Activated CD4-positive, alpha-beta memory T cell treated with anti-CD3 and anti-CD28 coated beads for 36 hours (primary cell): ENCODE measurements at regions not wholly inside any gene's neighbourhood (a gene's known extent, or its start where the extent isn't known, plus 50 kb on each side); places are given as distances from the start of the nearest gene placed in this dataset.

Experiments used
- CTCF ChIA-PET: fragments of 350-600 bp; sonication (Branson Sonifier 250); formaldehyde crosslinking; loops from one replicate; lab custom pipeline; 2021; ENCODE audit warnings: antibody characterized with exemption, inconsistent platforms; lab: Charles Lee
- POLR2A ChIA-PET: fragments of 350-600 bp; sonication (Branson Sonifier 250); formaldehyde crosslinking; loops from one replicate; lab custom pipeline; 2021; ENCODE audit warnings: antibody characterized with exemption; lab: Charles Lee
- DNase-seq: peaks from one replicate; pipeline ENCODE4 v3.0.0-alpha.2; 2020
- H3K27ac Mint-ChIP-seq: one replicate; pipeline ENCODE4 v1.8.0; 2021; ENCODE audit warnings: mixed read lengths
- H3K27me3 Mint-ChIP-seq: one replicate; pipeline ENCODE4 v1.8.0; 2021; ENCODE audit warnings: mixed read lengths
- H3K36me3 Mint-ChIP-seq: one replicate; pipeline ENCODE4 v1.8.0; 2021; ENCODE audit warnings: mixed read lengths
- H3K4me1 Mint-ChIP-seq: one replicate; pipeline ENCODE4 v1.8.0; 2021; ENCODE audit warnings: low read depth, mixed read lengths
- H3K4me3 Mint-ChIP-seq: one replicate; pipeline ENCODE4 v1.8.0; 2021; ENCODE audit warnings: mild to moderate bottlenecking, mixed read lengths
- H3K9me3 Mint-ChIP-seq: one replicate; pipeline ENCODE4 v1.8.0; 2021; ENCODE audit warnings: mixed read lengths
- intact Hi-C: fragments of 100-400 bp; cut with micrococcal nuclease; formaldehyde crosslinking; loops from one replicate; pipeline ENCODE4 v1.15.1; 2023

- Mint-ChIP-seq H3K4me1 (no peaks in the 10 kb centered on the region), H3K4me3 (no peak overlapping the region), H3K27me3 (no peaks in the 10 kb centered on the region), H3K36me3 (no peaks in the 10 kb centered on the region), H3K9me3 (peaks cover 9% of the 10 kb centered on the region), H3K27ac (no peak overlapping the region)
- intact Hi-C loops: no loop called here
- ChIA-PET POLR2A (no interaction called here), CTCF (no interaction called here)
- DNase-seq: no peak
Observed at GRCh38 chr3:5630406-5630805, 442.9 kb downstream of the EDEM1 start.

GRCh38 chr3:5633960-5634359 is 446.5 kb downstream of the EDEM1 start:
- H3K9me3 Mint-ChIP-seq: peaks cover 15% of the 10 kb centered on the region
- no peak for DNase-seq
- CTCF ChIA-PET: no interaction called here
- H3K27me3 Mint-ChIP-seq: no peaks in the 10 kb centered on the region
- no peaks in the 10 kb centered on the region for H3K36me3 Mint-ChIP-seq
- no peaks in the 10 kb centered on the region for H3K4me1 Mint-ChIP-seq
- no peak overlapping the region for H3K27ac Mint-ChIP-seq
- intact Hi-C loops: no loop called here
- POLR2A ChIA-PET: no interaction called here
- H3K4me3 Mint-ChIP-seq: no peak overlapping the region

GRCh38 chr3:5634411-5634810 is 446.9 kb downstream of the EDEM1 start:
- intact Hi-C loops: no loop called here
- Mint-ChIP-seq H3K9me3 (peaks cover 15% of the 10 kb centered on the region), H3K4me1 (no peaks in the 10 kb centered on the region), H3K27ac (no peak overlapping the region), H3K4me3 (no peak overlapping the region), H3K36me3 (no peaks in the 10 kb centered on the region), H3K27me3 (no peaks in the 10 kb centered on the region)
- ChIA-PET CTCF (no interaction called here), POLR2A (no interaction called here)
- DNase-seq: no peak

GRCh38 chr3:5635746-5636145 is 448.2 kb downstream of the EDEM1 start:
- POLR2A ChIA-PET: no interaction called here
- intact Hi-C loops: no loop called here
- CTCF ChIA-PET: interaction anchor here (0.5 kb wide), 1 partner anchor 551 kb away, joined by 3 read pairs; no protein-coding TSS in a partner anchor
- Mint-ChIP-seq H3K9me3 (peaks cover 14% of the 10 kb centered on the region), H3K27ac (no peak overlapping the region), H3K4me1 (no peaks in the 10 kb centered on the region), H3K36me3 (no peaks in the 10 kb centered on the region), H3K27me3 (no peaks in the 10 kb centered on the region), H3K4me3 (no peak overlapping the region)
- DNase-seq: no peak

GRCh38 chr3:5638550-5638949 is 451.0 kb downstream of the EDEM1 start:
- Mint-ChIP-seq H3K4me1 (no peaks in the 10 kb centered on the region), H3K9me3 (peaks cover 25% of the 10 kb centered on the region), H3K4me3 (no peak overlapping the region), H3K27me3 (no peaks in the 10 kb centered on the region), H3K27ac (no peak overlapping the region), H3K36me3 (no peaks in the 10 kb centered on the region)
- intact Hi-C loops: no loop called here
- POLR2A ChIA-PET: no interaction called here
- DNase-seq: no peak
- CTCF ChIA-PET: no interaction called here

GRCh38 chr3:5644773-5645670 is 457.5 kb downstream of the EDEM1 start:
- Mint-ChIP-seq H3K27me3 (no peaks in the 10 kb centered on the region), H3K9me3 (peaks cover 28% of the 10 kb centered on the region), H3K4me1 (no peaks in the 10 kb centered on the region), H3K4me3 (no peak overlapping the region), H3K27ac (no peak overlapping the region), H3K36me3 (no peaks in the 10 kb centered on the region)
- intact Hi-C loops: no loop called here
- CTCF ChIA-PET: no interaction called here
- no peak for DNase-seq
- POLR2A ChIA-PET: no interaction called here

GRCh38 chr3:5645692-5646410 is 458.3 kb downstream of the EDEM1 start:
- peaks cover 25% of the 10 kb centered on the region for H3K9me3 Mint-ChIP-seq
- H3K36me3 Mint-ChIP-seq: no peaks in the 10 kb centered on the region
- intact Hi-C loops: no loop called here
- H3K4me3 Mint-ChIP-seq: no peak overlapping the region
- no peaks in the 10 kb centered on the region for H3K27me3 Mint-ChIP-seq
- CTCF ChIA-PET: no interaction called here
- no peak for DNase-seq
- H3K4me1 Mint-ChIP-seq: no peaks in the 10 kb centered on the region
- POLR2A ChIA-PET: no interaction called here
- H3K27ac Mint-ChIP-seq: no peak overlapping the region

- POLR2A ChIA-PET: no interaction called here
- intact Hi-C loops: no loop called here
- CTCF ChIA-PET: no interaction called here
- Mint-ChIP-seq H3K4me1 (no peaks in the 10 kb centered on the region), H3K36me3 (no peaks in the 10 kb centered on the region), H3K9me3 (peaks cover 23% of the 10 kb centered on the region), H3K4me3 (no peak overlapping the region), H3K27me3 (peaks cover 1% of the 10 kb centered on the region), H3K27ac (no peak overlapping the region)
- no peak for DNase-seq
Observed at GRCh38 chr3:5650303-5650702, 462.8 kb downstream of the EDEM1 start.

GRCh38 chr3:5651351-5651750 is 463.8 kb downstream of the EDEM1 start:
- POLR2A ChIA-PET: no interaction called here
- no peak for DNase-seq
- H3K9me3 Mint-ChIP-seq: peaks cover 23% of the 10 kb centered on the region
- no peak overlapping the region for H3K27ac Mint-ChIP-seq
- H3K4me1 Mint-ChIP-seq: no peaks in the 10 kb centered on the region
- peaks cover 1% of the 10 kb centered on the region for H3K27me3 Mint-ChIP-seq
- intact Hi-C loops: no loop called here
- no peak overlapping the region for H3K4me3 Mint-ChIP-seq
- H3K36me3 Mint-ChIP-seq: no peaks in the 10 kb centered on the region
- CTCF ChIA-PET: no interaction called here

- ChIA-PET CTCF (no interaction called here), POLR2A (no interaction called here)
- peaks cover 30% of the 10 kb centered on the region for H3K9me3 Mint-ChIP-seq
- DNase-seq: no peak
- H3K36me3 Mint-ChIP-seq: no peaks in the 10 kb centered on the region
- no peak overlapping the region for H3K27ac Mint-ChIP-seq
- H3K4me1 Mint-ChIP-seq: no peaks in the 10 kb centered on the region
- peaks cover 1% of the 10 kb centered on the region for H3K27me3 Mint-ChIP-seq
- intact Hi-C loops: no loop called here
- no peak overlapping the region for H3K4me3 Mint-ChIP-seq
Observed at GRCh38 chr3:5653426-5654143, 466.1 kb downstream of the EDEM1 start.

- CTCF ChIA-PET: no interaction called here
Observed at GRCh38 chr3:5657106-5657505, 469.6 kb downstream of the EDEM1 start.

GRCh38 chr3:5663601-5664000 is 476.1 kb downstream of the EDEM1 start:
- POLR2A ChIA-PET: no interaction called here
- DNase-seq: no peak
- no peak overlapping the region for H3K27ac Mint-ChIP-seq
- intact Hi-C loops: no loop called here
- no peaks in the 10 kb centered on the region for H3K36me3 Mint-ChIP-seq
- no peaks in the 10 kb centered on the region for H3K4me1 Mint-ChIP-seq
- peaks cover 30% of the 10 kb centered on the region for H3K9me3 Mint-ChIP-seq
- H3K27me3 Mint-ChIP-seq: no peaks in the 10 kb centered on the region
- CTCF ChIA-PET: no interaction called here
- H3K4me3 Mint-ChIP-seq: no peak overlapping the region

More at GRCh38 chr3:5657106-5657505, 469.6 kb downstream of the EDEM1 start:
- intact Hi-C loops: no loop called here
- Mint-ChIP-seq H3K27me3 (peaks cover 1% of the 10 kb centered on the region), H3K4me1 (no peaks in the 10 kb centered on the region), H3K27ac (no peak overlapping the region), H3K9me3 (peaks cover 17% of the 10 kb centered on the region), H3K4me3 (no peak overlapping the region), H3K36me3 (no peaks in the 10 kb centered on the region)
- DNase-seq: no peak
- POLR2A ChIA-PET: no interaction called here
